HTR-8/SVneo (cell line): ENCODE measurements at regions not wholly inside any gene's neighbourhood (a gene's known extent, or its start where the extent isn't known, plus 50 kb on each side); places are given as distances from the start of the nearest gene placed in this dataset.
"Not testable (repeated sequence)": the region's sequence is repeated elsewhere in the genome, so short reads cannot be mapped to it uniquely, and the experiment has no call there.

Experiments used
- DNase-seq: peaks from one replicate; pipeline ENCODE4 v3.0.0; 2011; ENCODE audit warnings: low spot score, mixed read lengths; ENCODE audit not compliant: insufficient read length
- FAIRE-seq: peaks from 2 replicates; lab custom pipeline; 2011; peaks lifted over from hg19 to GRCh38; lab: Jason Lieb, UNC

GRCh38 chr4:77358315-77358928, 201.4 kb downstream of the CCNG2 start:
- DNase-seq (peak; percentile 31), FAIRE-seq (no peak)

DNA sequence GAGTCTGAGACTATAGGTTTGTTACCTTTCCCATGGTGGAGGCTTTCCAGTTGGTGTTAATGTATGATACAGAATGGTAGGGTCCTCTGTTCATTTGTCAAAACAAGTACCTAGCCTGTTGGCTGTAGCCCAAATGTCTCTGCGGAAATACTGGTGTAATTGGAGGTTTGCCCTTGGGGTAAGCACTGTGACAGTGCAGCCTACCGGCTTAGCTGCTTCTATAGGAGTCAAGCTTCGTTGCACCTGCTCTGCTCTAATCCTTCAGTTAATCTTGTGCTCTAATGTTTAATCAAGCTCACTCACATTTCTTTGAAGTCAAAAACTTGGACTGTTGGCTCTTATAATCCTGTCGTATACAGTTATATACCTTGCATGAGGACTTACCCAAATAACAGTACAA, 203.4 kb downstream of the CCNG2 start:
- FAIRE-seq: no peak
- no peak for DNase-seq

- not testable (repeated sequence) for DNase-seq, FAIRE-seq
Observed at GRCh38 chr4:77366876-77367275, 209.9 kb downstream of the CCNG2 start.

GRCh38 chr4:77367638-77368037, 210.6 kb downstream of the CCNG2 start:
- no peak for DNase-seq
- FAIRE-seq: no peak

DNA sequence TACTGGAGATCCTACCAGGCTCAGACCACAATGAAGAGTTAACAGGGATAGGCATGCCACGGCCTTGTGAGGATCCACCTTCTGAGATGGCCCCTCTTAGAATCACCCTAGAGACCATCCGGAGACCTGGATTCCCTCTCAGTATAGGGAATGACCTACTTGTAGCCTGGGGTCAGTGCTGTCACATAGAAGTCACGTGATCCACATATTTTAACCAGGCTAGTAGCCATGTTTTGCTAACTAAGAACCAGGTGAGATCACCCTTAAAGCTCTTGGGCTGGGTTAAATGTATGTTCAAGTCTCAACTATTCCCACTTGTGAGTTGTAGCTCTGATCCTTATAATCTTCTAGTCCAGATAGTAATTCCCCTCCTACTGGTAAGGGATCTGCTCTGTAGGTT, 215.4 kb downstream of the CCNG2 start:
- DNase-seq (no peak), FAIRE-seq (no peak)

DNA sequence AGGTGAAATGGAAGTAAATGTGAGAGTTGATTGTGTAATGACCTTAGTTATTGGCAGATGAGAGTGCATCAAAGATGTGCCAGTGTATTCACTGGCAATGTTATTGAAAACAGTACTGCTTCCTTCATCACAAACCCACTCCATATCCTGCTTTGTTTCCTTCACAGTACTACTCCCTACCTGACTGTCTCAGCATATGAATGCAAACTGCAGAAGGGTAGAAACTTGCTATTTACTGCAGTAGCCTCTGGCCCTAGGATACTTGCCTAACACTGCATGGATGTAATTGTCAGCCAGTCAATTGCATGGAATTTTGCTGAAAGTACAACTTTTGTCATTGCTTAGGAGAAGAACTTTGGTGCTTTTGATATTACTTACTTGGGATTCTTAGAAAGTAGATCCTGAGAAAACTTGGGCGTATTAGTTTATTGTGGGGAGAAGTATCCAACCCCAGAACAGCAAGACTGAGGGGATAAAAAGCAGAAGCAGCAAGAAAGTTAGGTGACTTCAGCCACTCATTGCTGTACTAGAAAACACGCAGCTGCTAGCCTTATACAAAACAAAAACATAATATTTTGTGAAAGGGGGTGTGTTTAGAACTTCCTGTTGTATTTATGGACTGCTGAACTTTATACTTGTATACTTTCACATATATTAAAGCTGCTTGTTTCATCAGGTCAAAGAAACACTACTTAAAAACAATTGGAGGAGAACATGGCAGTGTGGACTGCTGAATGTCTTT, 219.0 kb downstream of the CCNG2 start:
- FAIRE-seq: no peak
- no peak for DNase-seq

GRCh38 chr4:77376788-77377460, 219.9 kb downstream of the CCNG2 start:
- FAIRE-seq (no peak), DNase-seq (no peak)

DNA sequence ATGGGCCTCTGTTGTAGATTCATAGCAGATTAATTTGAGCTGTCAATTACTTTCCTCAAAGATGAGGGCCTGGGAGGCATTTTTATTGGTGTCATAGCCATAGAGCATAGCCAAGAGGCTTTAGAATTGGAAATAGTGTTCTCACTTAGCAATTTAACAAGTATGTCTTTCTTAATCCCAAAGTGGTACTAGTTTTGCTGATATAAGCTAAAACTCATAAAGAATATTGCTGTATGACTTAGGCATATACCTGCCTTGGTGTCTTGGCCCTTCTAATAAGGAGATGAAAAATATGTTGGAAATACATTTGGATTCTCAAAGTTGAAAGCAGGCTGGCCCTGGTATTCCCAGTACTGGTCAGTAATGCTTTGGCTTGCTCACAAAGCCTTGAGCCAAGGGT, 221.5 kb upstream of the CXCL13 start:
- FAIRE-seq (no peak), DNase-seq (no peak)

DNA sequence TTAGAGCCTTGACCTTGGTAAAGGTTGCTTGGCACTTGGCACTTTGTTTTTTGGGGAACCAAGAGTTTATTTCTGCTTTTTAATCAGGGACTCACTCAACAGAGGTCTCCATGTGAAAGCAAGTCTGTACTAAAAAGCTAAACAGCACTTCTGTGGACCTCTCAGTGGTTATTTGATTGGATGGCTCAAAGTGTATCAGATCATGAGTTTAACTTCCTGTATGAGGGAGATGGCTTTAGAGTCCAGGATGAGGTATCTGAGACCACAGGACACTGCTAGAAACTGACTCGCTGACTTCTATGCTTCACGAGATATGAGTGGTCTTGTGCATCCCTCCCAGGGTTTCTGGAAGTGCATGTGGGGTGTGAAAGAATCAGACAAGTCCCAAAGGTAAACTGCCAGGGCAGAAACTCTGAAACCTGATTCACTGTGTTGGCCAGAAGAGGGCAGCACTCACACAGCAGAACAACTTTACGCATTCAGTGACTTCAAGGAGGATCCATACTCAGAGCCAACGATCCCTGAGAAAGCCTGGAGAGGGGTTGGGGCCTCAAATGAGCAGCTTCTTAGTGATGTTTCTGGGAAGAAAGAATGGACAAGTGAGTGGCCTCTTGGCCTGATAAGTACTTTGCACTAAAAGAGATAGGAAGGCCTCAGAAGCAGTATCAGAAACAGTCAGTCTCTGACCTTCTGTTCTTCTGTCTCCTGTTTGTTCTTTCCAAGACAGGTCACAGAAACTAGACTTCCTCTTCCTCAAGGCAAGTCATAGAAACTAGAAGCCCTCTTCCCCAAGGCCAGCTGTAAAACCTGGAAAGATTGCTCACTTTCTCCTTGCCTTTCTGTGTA, 220.3 kb upstream of the CXCL13 start:
- FAIRE-seq: no peak
- DNase-seq: peak; percentile 33

DNA sequence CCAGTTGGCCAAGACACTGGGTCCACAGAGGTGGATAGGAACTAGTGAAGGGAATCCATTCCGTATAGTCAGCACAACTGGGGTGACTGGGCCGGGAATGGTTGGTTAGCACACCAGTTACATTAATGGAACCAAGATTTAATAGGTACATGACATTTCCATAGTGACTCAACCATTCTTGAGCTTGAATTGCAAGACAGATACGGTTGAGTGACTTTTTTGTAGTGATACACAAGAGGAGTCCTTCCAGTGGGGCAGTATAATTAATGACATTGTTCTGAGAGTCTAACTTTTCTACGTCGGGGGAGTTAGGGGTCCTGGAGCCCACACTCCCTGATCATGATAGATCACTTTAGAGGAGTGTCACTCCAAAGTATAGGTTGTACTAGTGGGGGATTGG, 211.6 kb upstream of the CXCL13 start:
- DNase-seq: no peak
- FAIRE-seq: no peak

DNA sequence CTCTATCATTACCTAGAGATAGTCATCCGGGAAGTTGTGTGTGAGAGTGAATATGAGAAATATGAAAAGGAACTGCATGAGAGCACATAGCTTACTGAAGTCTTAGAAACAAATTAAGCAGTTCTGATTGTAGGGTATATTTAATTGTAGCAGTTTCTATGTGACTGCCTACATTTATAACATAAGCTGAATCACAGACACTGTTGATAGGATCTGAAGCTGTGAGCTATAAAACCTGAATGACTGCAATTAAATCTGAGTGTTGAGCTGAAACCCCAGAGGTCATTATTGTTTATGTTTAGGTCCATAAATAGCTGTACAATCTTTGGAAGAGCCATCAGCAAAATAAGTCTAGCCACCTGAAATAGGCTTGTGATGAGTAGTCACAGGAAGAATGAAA, 210.1 kb upstream of the CXCL13 start:
- DNase-seq (no peak), FAIRE-seq (no peak)

- DNase-seq: no peak
- no peak for FAIRE-seq
Observed at GRCh38 chr4:77398256-77398655, 207.4 kb upstream of the CXCL13 start.

DNA sequence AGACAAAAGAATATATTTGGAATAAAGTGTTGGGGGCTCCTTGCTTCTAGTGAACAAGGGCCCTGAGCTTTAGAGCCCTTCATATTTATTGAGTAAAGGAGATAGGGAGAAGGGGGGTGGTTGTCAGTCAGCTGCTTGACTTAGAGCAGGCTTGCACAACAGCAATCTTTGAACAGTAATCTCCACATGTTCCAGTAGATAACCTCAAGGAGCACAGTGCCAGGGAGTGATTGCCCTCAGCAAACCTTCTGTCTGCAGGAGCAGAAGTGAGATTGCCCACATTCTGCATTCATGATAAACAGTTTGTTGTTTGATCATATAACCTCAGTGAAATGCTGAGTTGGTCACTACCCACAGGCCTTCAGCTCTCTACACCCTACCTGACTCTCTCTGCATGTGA, 205.8 kb upstream of the CXCL13 start:
- FAIRE-seq: no peak
- no peak for DNase-seq

GRCh38 chr4:77413766-77414165, 191.9 kb upstream of the CXCL13 start:
- FAIRE-seq (no peak), DNase-seq (no peak)

GRCh38 chr4:77415689-77416088, 189.9 kb upstream of the CXCL13 start:
- FAIRE-seq (no peak), DNase-seq (no peak)

GRCh38 chr4:77418333-77418732, 187.3 kb upstream of the CXCL13 start:
- FAIRE-seq (no peak), DNase-seq (peak; percentile 2)

DNA sequence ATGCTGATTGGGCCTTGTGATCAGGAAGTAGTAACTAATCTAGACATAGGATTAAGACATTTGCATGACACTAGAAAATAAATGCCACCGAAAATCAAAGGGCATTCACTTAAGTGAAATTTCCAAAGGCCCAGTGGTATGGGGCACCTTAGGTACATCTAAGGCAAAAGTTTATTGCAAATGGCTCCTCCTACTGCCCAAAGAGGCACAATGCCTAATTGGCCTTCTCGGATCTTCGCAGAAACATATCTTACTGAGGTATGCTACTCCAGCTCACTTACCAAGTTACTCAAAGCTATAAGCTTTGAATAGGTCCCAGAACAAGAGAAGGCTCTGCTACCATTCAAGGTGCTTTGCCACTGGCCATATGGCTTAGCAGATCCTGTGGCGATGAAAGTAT, 174.8 kb upstream of the CXCL13 start:
- DNase-seq (no peak), FAIRE-seq (no peak)

DNA sequence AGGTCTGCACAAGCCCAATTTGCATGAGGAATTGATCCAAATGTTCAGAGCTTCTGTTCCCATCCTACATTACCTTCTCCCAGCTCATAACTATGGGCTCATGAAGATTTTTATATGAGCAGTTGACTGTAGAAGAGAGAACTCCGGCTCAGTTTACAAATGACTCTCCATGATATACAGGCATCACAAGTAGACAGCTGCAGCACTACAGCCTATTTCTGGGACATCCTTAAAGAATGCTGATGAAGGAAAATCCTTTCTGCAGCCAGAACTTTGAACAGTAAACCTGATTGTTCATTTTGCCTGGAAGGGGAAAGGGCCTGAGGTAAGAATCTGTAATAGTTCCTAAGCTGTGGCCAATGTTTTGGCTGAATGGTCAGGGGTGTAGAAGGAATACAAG, 174.1 kb upstream of the CXCL13 start:
- no peak for DNase-seq
- no peak for FAIRE-seq

GRCh38 chr4:77432717-77433417, 172.8 kb upstream of the CXCL13 start:
- no peak for DNase-seq
- FAIRE-seq: no peak

DNA sequence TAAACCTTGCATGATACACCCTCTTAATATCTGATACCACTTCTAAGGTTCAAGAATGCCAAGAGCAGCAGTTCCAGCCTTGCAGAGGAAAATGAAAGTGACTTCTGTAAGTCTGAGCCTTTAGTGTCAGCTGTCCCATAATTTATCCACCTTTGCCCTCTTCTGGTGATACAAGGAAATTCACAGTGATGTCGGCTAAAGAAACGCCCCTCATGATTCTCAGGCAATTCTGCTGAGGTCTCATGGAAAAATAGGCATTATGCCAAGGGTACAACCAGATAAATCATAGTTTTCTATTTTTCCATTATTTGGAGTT, 172.2 kb upstream of the CXCL13 start:
- DNase-seq (peak; percentile 26), FAIRE-seq (no peak)
